ENCODE measurements at regions not wholly inside any gene's neighbourhood (a gene's known extent, or its start where the extent isn't known, plus 50 kb on each side); places are given as distances from the start of the nearest gene placed in this dataset.

DNA sequence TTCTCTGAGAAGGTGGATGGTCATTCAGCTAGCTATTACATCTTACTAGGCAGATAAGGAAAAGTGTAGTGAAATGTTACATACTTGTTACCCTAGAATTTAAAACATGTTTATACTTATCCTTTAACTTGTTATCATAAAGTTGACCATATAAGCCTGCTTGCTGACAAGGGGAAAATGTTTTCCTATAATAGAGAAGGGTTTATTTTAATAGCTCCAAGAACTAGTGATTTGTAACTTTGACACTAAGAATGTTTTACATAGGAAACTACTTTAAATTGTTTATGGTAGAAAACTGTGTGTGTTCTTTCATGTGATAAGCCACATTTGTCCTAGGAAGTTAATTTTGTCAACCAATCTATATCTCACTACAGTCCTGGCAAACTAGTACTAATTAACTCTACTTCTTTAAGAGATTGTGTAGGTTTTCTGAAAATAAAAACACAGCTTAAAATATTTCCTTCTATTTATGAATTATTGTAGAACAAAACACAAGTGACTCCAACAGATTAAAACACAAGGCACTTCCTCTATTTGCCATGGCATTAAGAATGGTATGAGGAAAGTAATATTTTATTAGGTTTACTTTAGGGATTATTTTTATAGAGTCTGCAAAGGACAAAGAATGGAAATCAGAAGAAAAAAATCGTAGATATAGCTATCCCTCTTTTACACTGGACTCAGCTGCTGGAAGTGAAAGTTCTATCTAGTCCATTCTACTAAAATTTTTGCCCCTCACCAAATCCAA is 233.3 kb upstream of the NBEA start:
- no peak for DNase-seq
- intact Hi-C loops (cut with DNase I), result no loop called here
- H3K36me3 ChIP-seq (replicated peaks in 1 of 2), result no peaks in the 10 kb centered on the region
- H3K4me3 ChIP-seq, result no peak overlapping the region
- H3K4me1 ChIP-seq (replicated peaks in 1 of 2), result no peaks in the 10 kb centered on the region
- H3K27ac ChIP-seq, result no peak overlapping the region
- no peaks in the 10 kb centered on the region for H3K9me3 ChIP-seq (replicated peaks in 1 of 3)
- no peaks in the 10 kb centered on the region for H3K27me3 ChIP-seq
- WGBS, 4 donors, result 39 to 51% (median 43%) methylated on average over 1 of the region's 1 CpG
- TF ChIP-seq, protein P1, sequence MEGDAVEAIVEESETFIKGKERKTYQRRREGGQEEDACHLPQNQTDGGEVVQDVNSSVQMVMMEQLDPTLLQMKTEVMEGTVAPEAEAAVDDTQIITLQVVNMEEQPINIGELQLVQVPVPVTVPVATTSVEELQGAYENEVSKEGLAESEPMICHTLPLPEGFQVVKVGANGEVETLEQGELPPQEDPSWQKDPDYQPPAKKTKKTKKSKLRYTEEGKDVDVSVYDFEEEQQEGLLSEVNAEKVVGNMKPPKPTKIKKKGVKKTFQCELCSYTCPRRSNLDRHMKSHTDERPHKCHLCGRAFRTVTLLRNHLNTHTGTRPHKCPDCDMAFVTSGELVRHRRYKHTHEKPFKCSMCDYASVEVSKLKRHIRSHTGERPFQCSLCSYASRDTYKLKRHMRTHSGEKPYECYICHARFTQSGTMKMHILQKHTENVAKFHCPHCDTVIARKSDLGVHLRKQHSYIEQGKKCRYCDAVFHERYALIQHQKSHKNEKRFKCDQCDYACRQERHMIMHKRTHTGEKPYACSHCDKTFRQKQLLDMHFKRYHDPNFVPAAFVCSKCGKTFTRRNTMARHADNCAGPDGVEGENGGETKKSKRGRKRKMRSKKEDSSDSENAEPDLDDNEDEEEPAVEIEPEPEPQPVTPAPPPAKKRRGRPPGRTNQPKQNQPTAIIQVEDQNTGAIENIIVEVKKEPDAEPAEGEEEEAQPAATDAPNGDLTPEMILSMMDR (IDR thresholded peaks at IDR 0.05), result no peak
- TF ChIP-seq POLR2A (IDR thresholded peaks at IDR 0.05), result no peak

DNA sequence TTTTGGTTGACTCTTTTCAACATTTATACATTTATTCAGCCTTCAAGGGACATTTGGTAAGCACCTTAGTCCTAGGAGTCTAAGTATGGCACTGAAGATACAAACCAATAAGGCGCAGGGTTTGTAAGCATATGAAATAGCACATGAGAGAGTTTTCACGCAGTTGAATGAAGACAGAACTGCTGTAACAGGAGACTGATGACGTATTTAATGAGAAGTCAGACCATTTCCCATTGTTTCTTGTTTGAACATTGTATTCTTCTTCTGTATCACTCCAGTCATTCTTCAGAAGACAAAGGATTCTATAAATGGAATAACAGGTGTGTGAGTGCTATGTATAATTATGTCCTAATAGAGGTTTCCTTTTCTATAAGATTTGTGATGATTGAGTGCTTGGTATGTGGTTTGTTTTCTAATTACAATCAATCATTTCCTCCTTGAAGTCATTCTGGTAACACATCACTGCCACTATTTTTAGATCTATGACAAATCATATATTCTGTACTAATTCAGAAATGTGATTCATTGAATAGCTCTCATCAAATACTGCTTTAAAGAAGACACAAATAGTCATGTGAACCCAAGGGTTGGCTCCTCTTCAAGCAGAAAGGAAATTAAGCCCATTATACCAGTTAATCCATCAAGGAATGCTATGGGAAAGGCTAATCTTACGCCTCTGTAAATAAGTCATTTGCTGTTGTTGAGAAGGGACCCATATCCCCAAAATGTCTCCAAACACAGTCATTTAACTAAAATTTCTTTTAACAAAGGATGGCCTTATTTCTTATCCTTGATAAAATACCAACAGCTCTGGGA is 222.8 kb upstream of the NBEA start:
- intact Hi-C loops (cut with DNase I), result no loop called here
- H3K4me1 ChIP-seq (replicated peaks in 1 of 2), result no peaks in the 10 kb centered on the region
- H3K27me3 ChIP-seq, result no peaks in the 10 kb centered on the region
- no peaks in the 10 kb centered on the region for H3K36me3 ChIP-seq (replicated peaks in 1 of 2)
- 76 to 81% (median 78%) methylated on average over 4 of the region's 4 CpGs for WGBS, 4 donors
- TF ChIP-seq POLR2A (IDR thresholded peaks at IDR 0.05), result no peak
- TF ChIP-seq, protein P1 (IDR thresholded peaks at IDR 0.05), result no peak
- no peaks in the 10 kb centered on the region for H3K9me3 ChIP-seq (replicated peaks in 1 of 3)
- no peak overlapping the region for H3K4me3 ChIP-seq
- no peak overlapping the region for H3K27ac ChIP-seq
- DNase-seq, result no peak

DNA sequence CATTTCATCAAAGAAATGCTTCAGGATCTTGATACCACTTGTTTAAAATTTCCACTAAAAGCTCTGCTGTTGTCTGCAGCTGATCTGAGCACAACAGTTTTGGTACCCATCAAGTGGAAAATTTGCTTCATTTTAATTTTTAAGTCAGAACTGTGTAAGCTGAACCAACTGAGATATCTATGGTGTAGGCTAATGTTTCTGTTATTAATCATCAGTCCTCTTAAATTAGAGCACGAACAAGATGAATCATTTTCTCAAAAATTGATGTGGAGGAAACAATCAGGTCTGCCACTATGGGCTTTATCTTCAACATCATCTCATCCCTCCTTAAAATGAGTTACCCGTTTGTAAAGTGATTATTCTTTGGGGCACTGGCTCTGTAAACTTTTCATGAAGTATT is 221.5 kb upstream of the NBEA start:
- no peaks in the 10 kb centered on the region for H3K27me3 ChIP-seq
- H3K4me1 ChIP-seq (replicated peaks in 1 of 2), result no peaks in the 10 kb centered on the region
- H3K4me3 ChIP-seq, result no peak overlapping the region
- intact Hi-C loops (cut with DNase I), result no loop called here
- H3K27ac ChIP-seq, result no peak overlapping the region
- H3K9me3 ChIP-seq (replicated peaks in 1 of 3), result no peaks in the 10 kb centered on the region
- TF ChIP-seq, protein P1 (IDR thresholded peaks at IDR 0.05), result no peak
- no peak for TF ChIP-seq POLR2A (IDR thresholded peaks at IDR 0.05)
- no peak for DNase-seq
- 27 to 57% (median 53%) methylated on average over 2 of the region's 2 CpGs for WGBS, 4 donors
- no peaks in the 10 kb centered on the region for H3K36me3 ChIP-seq (replicated peaks in 1 of 2)

DNA sequence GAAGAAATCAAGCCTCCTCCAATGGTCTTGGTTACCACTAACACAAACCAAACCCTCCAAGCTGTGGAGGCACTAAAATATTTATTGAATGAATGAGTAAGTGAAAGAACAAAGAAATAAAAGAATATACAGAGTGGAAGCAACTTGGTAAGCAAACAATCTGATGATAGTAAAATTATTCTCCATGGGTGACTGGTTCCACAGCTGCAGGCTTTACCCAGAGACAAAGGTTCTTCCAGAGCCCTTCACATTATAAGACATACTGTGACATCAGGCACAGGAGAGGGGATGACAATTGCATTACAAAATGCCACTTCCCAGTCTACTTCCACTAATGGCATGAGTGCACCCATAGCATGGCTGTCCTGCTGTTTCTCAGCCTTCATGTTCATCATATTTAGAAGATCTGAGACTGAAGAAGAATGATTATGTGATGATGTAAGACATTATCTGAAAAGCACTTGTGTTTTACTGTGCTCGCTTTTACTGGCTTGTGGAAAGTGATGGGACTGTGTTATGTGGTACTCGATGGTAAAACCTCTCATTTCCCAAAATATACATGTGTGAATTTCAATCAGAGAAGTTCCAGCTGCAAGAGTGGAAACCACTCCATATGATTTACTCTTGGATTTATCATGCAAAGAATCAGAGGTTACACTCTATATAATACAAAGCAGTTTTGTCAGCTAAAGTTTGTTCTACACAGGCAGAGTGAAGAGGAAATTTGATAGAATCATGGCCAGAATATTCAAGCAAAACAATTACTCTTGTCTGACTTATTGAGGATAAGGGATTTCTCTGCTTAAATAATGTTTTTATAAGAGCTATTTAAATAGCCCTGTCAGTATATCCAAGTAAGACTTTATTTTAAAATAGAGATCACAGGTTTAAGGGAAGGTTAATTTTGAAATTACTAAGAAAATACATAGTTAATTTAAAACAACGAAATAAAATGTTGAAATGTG is 220.2 kb upstream of the NBEA start:
- no peak overlapping the region for H3K4me3 ChIP-seq
- no peaks in the 10 kb centered on the region for H3K4me1 ChIP-seq (replicated peaks in 1 of 2)
- intact Hi-C loops (cut with DNase I), result no loop called here
- DNase-seq, result no peak
- TF ChIP-seq POLR2A (IDR thresholded peaks at IDR 0.05), result no peak
- TF ChIP-seq, protein P1 (IDR thresholded peaks at IDR 0.05), result no peak
- H3K36me3 ChIP-seq (replicated peaks in 1 of 2), result no peaks in the 10 kb centered on the region
- WGBS, 4 donors, result 52 to 70% (median 68%) methylated on average over 3 of the region's 3 CpGs
- no peaks in the 10 kb centered on the region for H3K9me3 ChIP-seq (replicated peaks in 1 of 3)
- no peaks in the 10 kb centered on the region for H3K27me3 ChIP-seq
- H3K27ac ChIP-seq, result no peak overlapping the region
